ENCODE measurements at regions not wholly inside any gene's neighbourhood (a gene's known extent, or its start where the extent isn't known, plus 50 kb on each side); places are given as distances from the start of the nearest gene placed in this dataset.

DNA sequence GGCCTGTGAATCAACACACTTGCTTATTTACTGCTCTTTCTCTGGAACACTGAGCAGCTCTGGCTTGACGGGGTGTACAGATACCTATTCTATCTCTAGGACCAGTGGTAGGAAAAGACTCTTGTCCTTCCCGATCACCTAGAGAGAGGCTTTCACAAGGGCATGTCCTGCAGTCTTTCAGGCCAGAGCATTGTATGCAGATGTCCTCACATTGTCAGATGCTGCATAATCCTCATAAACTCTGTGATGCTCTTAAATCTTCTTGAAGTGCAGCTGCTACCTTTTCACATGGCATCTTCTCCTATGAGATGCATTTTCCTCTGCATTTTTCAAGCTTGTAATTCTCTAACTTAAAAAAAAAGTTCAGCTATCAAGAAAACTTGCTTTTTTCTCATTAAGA, 369.4 kb downstream of the OLFM4 start:
- no peak overlapping the region for H3K4me2 ChIP-seq (ENCODE audit: low read length)
- H3K9me2 ChIP-seq (replicated peaks; ENCODE audit: control insufficient read depth, low read length), result no peaks in the 10 kb centered on the region
- no peaks in the 10 kb centered on the region for H3K27me3 ChIP-seq (ENCODE audit: control insufficient read depth, low read length)
- no peaks in the 10 kb centered on the region for H3K79me2 ChIP-seq (ENCODE audit: control insufficient read depth, low read length)
- no peaks in the 10 kb centered on the region for H3K4me1 ChIP-seq (ENCODE audit: control insufficient read depth, low read length)
- H3F3A ChIP-seq (ENCODE audit: control insufficient read depth, insufficient read depth), result no peaks in the 10 kb centered on the region
- no peaks in the 10 kb centered on the region for H3K36me3 ChIP-seq (ENCODE audit: control insufficient read depth, low read length)
- H3K27ac ChIP-seq (ENCODE audit: low read depth, low read length), result no peak overlapping the region
- H4K20me1 ChIP-seq (ENCODE audit: control insufficient read depth, insufficient read depth, low read depth, low read length), result no peaks in the 10 kb centered on the region
- H3K4me3 ChIP-seq (ENCODE audit: low read length), result no peak overlapping the region
- TF ChIP-seq, protein P1, sequence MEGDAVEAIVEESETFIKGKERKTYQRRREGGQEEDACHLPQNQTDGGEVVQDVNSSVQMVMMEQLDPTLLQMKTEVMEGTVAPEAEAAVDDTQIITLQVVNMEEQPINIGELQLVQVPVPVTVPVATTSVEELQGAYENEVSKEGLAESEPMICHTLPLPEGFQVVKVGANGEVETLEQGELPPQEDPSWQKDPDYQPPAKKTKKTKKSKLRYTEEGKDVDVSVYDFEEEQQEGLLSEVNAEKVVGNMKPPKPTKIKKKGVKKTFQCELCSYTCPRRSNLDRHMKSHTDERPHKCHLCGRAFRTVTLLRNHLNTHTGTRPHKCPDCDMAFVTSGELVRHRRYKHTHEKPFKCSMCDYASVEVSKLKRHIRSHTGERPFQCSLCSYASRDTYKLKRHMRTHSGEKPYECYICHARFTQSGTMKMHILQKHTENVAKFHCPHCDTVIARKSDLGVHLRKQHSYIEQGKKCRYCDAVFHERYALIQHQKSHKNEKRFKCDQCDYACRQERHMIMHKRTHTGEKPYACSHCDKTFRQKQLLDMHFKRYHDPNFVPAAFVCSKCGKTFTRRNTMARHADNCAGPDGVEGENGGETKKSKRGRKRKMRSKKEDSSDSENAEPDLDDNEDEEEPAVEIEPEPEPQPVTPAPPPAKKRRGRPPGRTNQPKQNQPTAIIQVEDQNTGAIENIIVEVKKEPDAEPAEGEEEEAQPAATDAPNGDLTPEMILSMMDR (IDR thresholded peaks at IDR 0.05; ENCODE audit: low read depth, low read length, poor library complexity, severe bottlenecking), result no peak
- no peak for TF ChIP-seq EZH2phosphoT487 (IDR thresholded peaks at IDR 0.05; ENCODE audit: borderline replicate concordance, low read length)
- no peaks in the 10 kb centered on the region for H3K9me3 ChIP-seq (ENCODE audit: control insufficient read depth, insufficient read depth, low read length)

DNA sequence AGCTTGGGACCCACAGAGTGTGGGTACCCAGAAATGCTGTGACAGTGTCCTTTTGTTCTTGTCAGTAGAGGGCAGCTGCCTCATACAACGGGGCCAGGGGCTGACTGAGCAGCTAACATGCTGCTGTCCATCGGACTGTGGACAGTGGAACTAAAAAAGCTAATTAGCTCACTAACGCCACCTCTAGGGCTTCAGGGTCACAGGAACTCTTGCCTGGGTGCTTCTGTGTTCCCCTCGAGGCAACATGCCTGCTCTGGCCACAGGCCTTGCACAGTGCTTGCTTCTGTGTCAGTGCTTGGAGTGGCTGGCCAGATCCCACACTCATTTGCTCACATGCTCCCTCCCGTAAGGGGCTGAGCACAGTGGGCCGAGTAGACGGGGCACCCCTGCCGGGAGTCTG, 377.0 kb downstream of the OLFM4 start:
- H3K27me3 ChIP-seq (ENCODE audit: control insufficient read depth, low read length), result no peaks in the 10 kb centered on the region
- no peaks in the 10 kb centered on the region for H3F3A ChIP-seq (ENCODE audit: control insufficient read depth, insufficient read depth)
- H3K9me3 ChIP-seq (ENCODE audit: control insufficient read depth, insufficient read depth, low read length), result peaks cover 5% of the 10 kb centered on the region; the same call in 1 of the 2 replicates
- H3K79me2 ChIP-seq (ENCODE audit: control insufficient read depth, low read length), result no peaks in the 10 kb centered on the region
- H3K4me3 ChIP-seq (ENCODE audit: low read length), result no peak overlapping the region
- no peak overlapping the region for H3K4me2 ChIP-seq (ENCODE audit: low read length)
- no peaks in the 10 kb centered on the region for H3K4me1 ChIP-seq (ENCODE audit: control insufficient read depth, low read length)
- H4K20me1 ChIP-seq (ENCODE audit: control insufficient read depth, insufficient read depth, low read depth, low read length), result no peaks in the 10 kb centered on the region
- H3K27ac ChIP-seq (ENCODE audit: low read depth, low read length), result no peak overlapping the region
- H3K9me2 ChIP-seq (replicated peaks; ENCODE audit: control insufficient read depth, low read length), result no peaks in the 10 kb centered on the region
- no peak for TF ChIP-seq EZH2phosphoT487 (IDR thresholded peaks at IDR 0.05; ENCODE audit: borderline replicate concordance, low read length)
- TF ChIP-seq, protein P1 (IDR thresholded peaks at IDR 0.05; ENCODE audit: low read depth, low read length, poor library complexity, severe bottlenecking), result no peak
- H3K36me3 ChIP-seq (ENCODE audit: control insufficient read depth, low read length), result no peaks in the 10 kb centered on the region

GRCh38 chr13:53408306-53408705, 379.7 kb downstream of the OLFM4 start:
- Histone ChIP-seq H3K4me3 (ENCODE audit: low read length) (no peak overlapping the region), H3K27ac (ENCODE audit: low read depth, low read length) (no peak overlapping the region), H3K9me2 (replicated peaks; ENCODE audit: control insufficient read depth, low read length) (no peaks in the 10 kb centered on the region)

More at GRCh38 chr13:53408306-53408705, 379.7 kb downstream of the OLFM4 start:
- no peaks in the 10 kb centered on the region for H4K20me1 ChIP-seq (ENCODE audit: control insufficient read depth, insufficient read depth, low read depth, low read length)
- H3K9me3 ChIP-seq (ENCODE audit: control insufficient read depth, insufficient read depth, low read length), result peaks cover 5% of the 10 kb centered on the region; the same call in 1 of the 2 replicates
- H3K36me3 ChIP-seq (ENCODE audit: control insufficient read depth, low read length), result no peaks in the 10 kb centered on the region
- TF ChIP-seq, protein P1 (IDR thresholded peaks at IDR 0.05; ENCODE audit: low read depth, low read length, poor library complexity, severe bottlenecking), result no peak
- no peaks in the 10 kb centered on the region for H3K4me1 ChIP-seq (ENCODE audit: control insufficient read depth, low read length)
- H3K79me2 ChIP-seq (ENCODE audit: control insufficient read depth, low read length), result no peaks in the 10 kb centered on the region
- H3K27me3 ChIP-seq (ENCODE audit: control insufficient read depth, low read length), result no peaks in the 10 kb centered on the region
- no peaks in the 10 kb centered on the region for H3F3A ChIP-seq (ENCODE audit: control insufficient read depth, insufficient read depth)
- H3K4me2 ChIP-seq (ENCODE audit: low read length), result no peak overlapping the region
